Endothelial cell of umbilical vein (primary cell): ENCODE measurements at regions not wholly inside any gene's neighbourhood (a gene's known extent, or its start where the extent isn't known, plus 50 kb on each side); places are given as distances from the start of the nearest gene placed in this dataset.

Experiments used
- BruUV-seq: library from RNA; stranded (reverse); fragments of 400-500 nt; replicated peaks from 2 replicates; lab custom pipeline; 2021; lab: Mats Ljungman, UMichigan
- CTCF ChIA-PET: fragments of 300-600, 350-600 bp; sonication (Branson Sonifier 250); formaldehyde crosslinking; loops from one replicate; lab custom pipeline; 2021; ENCODE audit warnings: antibody characterized with exemption, inconsistent platforms; lab: Charles Lee
- POLR2A ChIA-PET: fragments of 300-600, 350-600 bp; sonication (Branson Sonifier 250); formaldehyde crosslinking; loops from one replicate; lab custom pipeline; 2021; ENCODE audit warnings: antibody characterized with exemption, inconsistent platforms; lab: Charles Lee
- DNase-seq: peaks from one replicate; pipeline ENCODE4 v3.0.0-alpha.2; 2011; ENCODE audit warnings: low read depth, low spot score
- FAIRE-seq: peaks from 2 replicates; lab custom pipeline; 2011; peaks lifted over from hg19 to GRCh38; lab: Jason Lieb, UNC
- H2AFZ ChIP-seq: 2 replicates; pipeline ENCODE4 v1.6.0; 2012; ENCODE audit warnings: low read depth, low read length, control low read depth, inconsistent platforms
- H3K27ac ChIP-seq: 2 replicates; pipeline ENCODE4 v1.5.1; 2011; ENCODE audit warnings: low read depth, mild to moderate bottlenecking, control low read depth, low read length, moderate library complexity; ENCODE audit not compliant: insufficient read depth
- H3K27me3 ChIP-seq, 2 experiments: 2 replicates each; pipeline versions ENCODE4 v1.6.0 to v1.6.1; 2011; ENCODE audit warnings: low read length in 2 of 2, mixed read lengths in 1 of 2; ENCODE audit not compliant: control insufficient read depth in 2 of 2, insufficient read depth in 2 of 2
- H3K36me3 ChIP-seq, 2 experiments: 2 replicates in 1 of 2; 3 replicates in 1 of 2; pipeline ENCODE4 v1.5.1; 2011; ENCODE audit warnings: low read length in 2 of 2, mild to moderate bottlenecking in 1 of 2, moderate library complexity in 1 of 2; ENCODE audit not compliant: control insufficient read depth in 2 of 2, insufficient read depth in 2 of 2; ENCODE audit errors: extremely low read depth in 1 of 2
- H3K4me1 ChIP-seq: 3 replicates; pipeline ENCODE4 v1.5.1; 2011; ENCODE audit warnings: mild to moderate bottlenecking, low read length; ENCODE audit not compliant: control insufficient read depth, insufficient read depth; ENCODE audit errors: extremely low read depth
- H3K4me2 ChIP-seq: 2 replicates; pipeline ENCODE4 v1.6.1; 2011; ENCODE audit warnings: low read length, control low read depth, mixed read lengths; ENCODE audit not compliant: insufficient read depth
- H3K4me3 ChIP-seq, 3 experiments: fragments of 200-600 bp in 1 of 3; sonication (generic), shearing (Covaris generic) in 1 of 3; replicated peaks in 1 of 3; 2 replicates each; pipeline ENCODE4 v1.5.1; 2011 to 2016; ENCODE audit warnings: control low read depth in 3 of 3, low read length in 3 of 3, mild to moderate bottlenecking in 2 of 3, inconsistent platforms in 1 of 3, low read depth in 1 of 3, moderate library complexity in 1 of 3; ENCODE audit not compliant: insufficient read depth in 1 of 3
- H3K79me2 ChIP-seq: 2 replicates; pipeline ENCODE4 v1.6.0; 2012; ENCODE audit warnings: low read length, inconsistent platforms; ENCODE audit not compliant: control insufficient read depth, insufficient read depth
- H3K9ac ChIP-seq: replicated peaks from 2 replicates; pipeline ENCODE3; 2011; ENCODE audit warnings: low read length, control low read depth; ENCODE audit not compliant: insufficient read depth; ENCODE audit errors: extremely low read depth
- H3K9me1 ChIP-seq: replicated peaks from 3 replicates; pipeline ENCODE4 v1.6.0; 2011; ENCODE audit warnings: mild to moderate bottlenecking, low read length; ENCODE audit not compliant: control insufficient read depth, insufficient read depth; ENCODE audit errors: extremely low read depth
- H3K9me3 ChIP-seq: replicated peaks from 2 replicates; pipeline ENCODE4 v1.5.1; 2012; ENCODE audit warnings: low read length, inconsistent platforms; ENCODE audit not compliant: control insufficient read depth, insufficient read depth
- H4K20me1 ChIP-seq: replicated peaks from 2 replicates; pipeline ENCODE3; 2011; ENCODE audit warnings: mild to moderate bottlenecking, low read length; ENCODE audit not compliant: control insufficient read depth, insufficient read depth; ENCODE audit errors: extremely low read depth
- CTCF ChIP-seq, 2 donors: IDR thresholded peaks; 1 replicate in 1 of 2; 2 replicates in 1 of 2; pipeline ENCODE4 v1.5.1; 2011; ENCODE audit warnings: low read length in 2 of 2, mild to moderate bottlenecking in 2 of 2, moderate library complexity in 2 of 2, control low read depth in 1 of 2, inconsistent platforms in 1 of 2, low read depth in 1 of 2; ENCODE audit not compliant: insufficient read depth in 1 of 2; ENCODE audit errors: extremely low read depth in 1 of 2
- EZH2 ChIP-seq: IDR thresholded peaks from 2 replicates; pipeline ENCODE4 v1.6.1; 2012; ENCODE audit warnings: borderline replicate concordance, low read depth, mild to moderate bottlenecking, moderate library complexity, low read length, inconsistent platforms; ENCODE audit not compliant: severe bottlenecking
- FOS ChIP-seq: IDR thresholded peaks from 2 replicates; pipeline ENCODE4 v1.6.1; 2011; ENCODE audit warnings: mild to moderate bottlenecking, low read length, moderate library complexity, borderline replicate concordance; ENCODE audit not compliant: insufficient read depth
- GATA2 ChIP-seq: IDR thresholded peaks from 2 replicates; pipeline ENCODE4 v1.7.0; 2011; ENCODE audit warnings: low read depth, mild to moderate bottlenecking, moderate library complexity, mixed read lengths, low read length; ENCODE audit not compliant: insufficient read length, insufficient read depth
- JUN ChIP-seq: IDR thresholded peaks from 2 replicates; pipeline ENCODE4 v1.6.1; 2011; ENCODE audit warnings: borderline replicate concordance, low read depth; ENCODE audit not compliant: insufficient read length, insufficient read depth
- MAX ChIP-seq: IDR thresholded peaks from 2 replicates; pipeline ENCODE4 v1.6.1; 2011; ENCODE audit not compliant: insufficient read depth, insufficient read length
- MYC ChIP-seq: IDR thresholded peaks from one replicate; pipeline ENCODE4 v1.6.1; 2011; ENCODE audit warnings: mild to moderate bottlenecking, low read depth, low read length
- POLR2A ChIP-seq: IDR thresholded peaks from 2 replicates; pipeline ENCODE4 v1.6.1; 2012; ENCODE audit warnings: low read depth, mild to moderate bottlenecking, control low read depth, low read length
- POLR2AphosphoS5 ChIP-seq: IDR thresholded peaks from 2 replicates; pipeline ENCODE4 v1.6.1; 2012; ENCODE audit warnings: low read depth, mild to moderate bottlenecking, control low read depth, low read length, moderate library complexity; ENCODE audit not compliant: insufficient read depth
- dilution Hi-C: fragments of 300-500 bp; cut with MboI; formaldehyde crosslinking; loops from one replicate; pipeline ENCODE4 v1.15.0; 2019; ENCODE audit warnings: low sequenced_read_pairs; ENCODE audit not compliant: extremely low pct_ligation_motif_present
- intact Hi-C: fragments of 100-400 bp; cut with micrococcal nuclease; formaldehyde crosslinking; loops from one replicate; pipeline ENCODE4 v1.10.0; 2022

GRCh38 chr3:147551491-147551890, 142.3 kb downstream of the ZIC1 start:
- H3K27ac ChIP-seq, result no peak overlapping the region
- TF ChIP-seq MYC (no peak), JUN (no peak), POLR2A (no peak), EZH2 (no peak), CTCF (IDR thresholded peaks at IDR 0.05; ENCODE audit: extremely low read depth in 1 of 2, insufficient read depth in 1 of 2, low read depth in 1 of 2, low read length in 2 of 2) (no peak), MAX (no peak), GATA2 (no peak), FOS (no peak), POLR2AphosphoS5 (no peak)
- dilution Hi-C loops, result no loop called here
- no peak overlapping the region for H3K4me3 ChIP-seq
- H4K20me1 ChIP-seq, result no peaks in the 10 kb centered on the region
- H3K4me1 ChIP-seq, result no peaks in the 10 kb centered on the region
- H3K4me2 ChIP-seq, result no peak overlapping the region
- CTCF ChIA-PET, result no interaction called here
- H3K9me1 ChIP-seq, result no peaks in the 10 kb centered on the region
- POLR2A ChIA-PET, result no interaction called here
- no peaks in the 10 kb centered on the region for H3K79me2 ChIP-seq
- FAIRE-seq, result no peak
- BruUV-seq, result no TSS peak
- H3K36me3 ChIP-seq, result no peaks in the 10 kb centered on the region
- H2AFZ ChIP-seq, result no peak overlapping the region
- H3K9me3 ChIP-seq, result no peaks in the 10 kb centered on the region
- intact Hi-C loops, result no loop called here
- H3K9ac ChIP-seq, result no peak overlapping the region
- no peaks in the 10 kb centered on the region for H3K27me3 ChIP-seq
- no peak for DNase-seq
